Breast epithelium (tissue), 3 donors: ENCODE measurements at regions not wholly inside any gene's neighbourhood (a gene's known extent, or its start where the extent isn't known, plus 50 kb on each side); places are given as distances from the start of the nearest gene placed in this dataset.

Source experiments
- POLR2A ChIP-seq: fragments of 450-650 bp; IDR thresholded peaks from one replicate; pipeline ENCODE4 v1.6.1; 2016; ENCODE audit warnings: antibody characterized with exemption, mild to moderate bottlenecking, moderate library complexity
- TF ChIP-seq, protein P1 (sequence below), 3 donors: fragments of 450-650 bp; IDR thresholded peaks; one replicate each; pipeline ENCODE4 v1.5.1; 2016 to 2017; ENCODE audit warnings: antibody characterized with exemption in 3 of 3, mild to moderate bottlenecking in 3 of 3, moderate library complexity in 3 of 3

GRCh38 chr3:135848051-135848450 lies 117.5 kb upstream of the PPP2R3A start:
- TF ChIP-seq, protein P1, sequence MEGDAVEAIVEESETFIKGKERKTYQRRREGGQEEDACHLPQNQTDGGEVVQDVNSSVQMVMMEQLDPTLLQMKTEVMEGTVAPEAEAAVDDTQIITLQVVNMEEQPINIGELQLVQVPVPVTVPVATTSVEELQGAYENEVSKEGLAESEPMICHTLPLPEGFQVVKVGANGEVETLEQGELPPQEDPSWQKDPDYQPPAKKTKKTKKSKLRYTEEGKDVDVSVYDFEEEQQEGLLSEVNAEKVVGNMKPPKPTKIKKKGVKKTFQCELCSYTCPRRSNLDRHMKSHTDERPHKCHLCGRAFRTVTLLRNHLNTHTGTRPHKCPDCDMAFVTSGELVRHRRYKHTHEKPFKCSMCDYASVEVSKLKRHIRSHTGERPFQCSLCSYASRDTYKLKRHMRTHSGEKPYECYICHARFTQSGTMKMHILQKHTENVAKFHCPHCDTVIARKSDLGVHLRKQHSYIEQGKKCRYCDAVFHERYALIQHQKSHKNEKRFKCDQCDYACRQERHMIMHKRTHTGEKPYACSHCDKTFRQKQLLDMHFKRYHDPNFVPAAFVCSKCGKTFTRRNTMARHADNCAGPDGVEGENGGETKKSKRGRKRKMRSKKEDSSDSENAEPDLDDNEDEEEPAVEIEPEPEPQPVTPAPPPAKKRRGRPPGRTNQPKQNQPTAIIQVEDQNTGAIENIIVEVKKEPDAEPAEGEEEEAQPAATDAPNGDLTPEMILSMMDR (IDR thresholded peaks at IDR 0.05): no peak
- TF ChIP-seq POLR2A: no peak
